GM18951 (cell line): ENCODE measurements at regions not wholly inside any gene's neighbourhood (a gene's known extent, or its start where the extent isn't known, plus 50 kb on each side); places are given as distances from the start of the nearest gene placed in this dataset.

ENCODE experiments used
- POLR2A ChIP-seq: IDR thresholded peaks from 4 replicates; pipeline ENCODE4 v1.6.1; 2011; ENCODE audit warnings: mild to moderate bottlenecking; ENCODE audit not compliant: insufficient read length, insufficient read depth; ENCODE audit errors: extremely low read depth
- in situ Hi-C: fragments of 300-500 bp; cut with MboI; formaldehyde crosslinking; loops from one replicate; pipeline ENCODE4 v1.12.0; 2022; ENCODE audit warnings: low sequenced_read_pairs, mixed read lengths, inconsistent platforms; ENCODE audit not compliant: unreplicated experiment

DNA sequence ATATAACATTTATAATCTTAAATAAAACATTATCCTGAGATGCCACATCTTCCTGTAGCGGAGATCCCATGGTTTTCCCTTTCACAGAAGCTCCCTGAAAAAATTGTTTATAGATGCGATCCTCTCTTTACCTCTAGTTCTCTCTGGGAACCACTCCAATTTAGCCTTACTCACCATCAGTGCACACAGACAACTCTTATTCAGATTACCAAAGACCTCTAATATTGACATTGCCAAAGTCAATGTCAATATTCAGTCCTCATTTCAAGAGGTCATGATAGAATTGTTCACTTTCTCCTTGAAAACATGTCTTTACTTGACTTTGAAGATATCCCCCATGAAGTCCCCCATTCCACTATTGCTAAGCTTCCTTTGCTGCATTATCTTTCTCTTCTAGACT, 248.8 kb downstream of the CTH start:
- TF ChIP-seq POLR2A: no peak

DNA sequence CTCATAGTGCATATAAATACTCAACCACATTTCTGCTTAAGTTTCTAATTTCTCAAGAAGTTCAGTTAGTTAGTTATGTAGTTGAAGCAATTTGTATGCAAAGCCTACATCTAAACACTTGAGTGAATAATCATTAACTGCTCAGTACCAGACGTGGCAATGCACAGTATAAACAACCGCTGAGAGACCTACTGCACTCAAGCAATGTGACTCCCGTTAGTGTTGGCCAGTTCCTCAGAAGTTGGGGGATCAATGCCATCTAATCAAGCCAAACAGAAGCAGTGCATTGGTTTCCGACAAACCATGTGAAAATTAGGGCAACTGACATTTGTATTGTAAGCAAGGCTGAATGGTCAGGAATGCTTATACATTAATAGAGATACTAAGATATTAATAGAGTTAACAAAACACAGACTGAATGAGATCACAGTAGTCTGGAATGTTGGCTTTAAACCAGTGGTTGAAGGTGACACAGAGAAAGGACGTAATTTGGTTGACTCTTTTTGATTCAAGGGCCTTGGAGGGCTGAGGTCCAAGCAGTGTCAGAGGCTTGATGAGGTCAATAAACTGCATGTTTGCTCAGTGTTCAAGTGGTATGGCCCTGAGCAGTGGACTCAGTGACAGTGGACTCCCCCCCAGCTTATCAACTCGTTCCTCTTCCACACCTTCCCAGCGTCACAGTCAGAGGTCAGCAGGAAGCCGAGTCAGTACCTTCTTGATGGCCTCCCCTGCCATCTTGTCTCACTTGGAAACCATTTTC, 255.5 kb downstream of the CTH start:
- in situ Hi-C loops: no loop called here
- TF ChIP-seq POLR2A: no peak

More for the DNA sequence above, 248.8 kb downstream of the CTH start:
- in situ Hi-C loops: no loop called here

- in situ Hi-C loops: no loop called here
- TF ChIP-seq POLR2A: no peak
Observed at GRCh38 chr1:70667494-70668170, 256.6 kb downstream of the CTH start.

DNA sequence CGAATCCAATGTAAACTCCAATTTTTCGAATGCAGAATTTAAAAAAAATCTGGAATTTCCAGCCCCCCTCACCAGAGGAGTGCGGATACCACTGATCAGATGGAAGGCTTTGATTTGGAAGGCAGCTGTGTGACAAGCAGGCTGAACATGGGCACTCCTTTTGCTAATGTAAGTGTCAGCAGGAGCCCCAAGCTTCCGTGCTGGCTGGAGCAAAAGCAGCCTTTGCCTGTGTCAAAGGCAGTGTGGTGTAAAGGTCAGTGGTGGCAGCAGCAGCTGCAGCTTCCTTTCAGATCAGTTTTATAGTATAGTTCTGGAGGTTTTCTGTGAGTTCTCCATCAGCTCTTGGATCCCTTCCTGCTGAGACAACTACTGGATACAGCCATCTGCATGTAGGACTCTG, 259.9 kb downstream of the CTH start:
- no peak for TF ChIP-seq POLR2A
- in situ Hi-C loops: no loop called here

GRCh38 chr1:70672442-70672888, 261.4 kb downstream of the CTH start:
- in situ Hi-C loops: no loop called here
- TF ChIP-seq POLR2A: no peak

DNA sequence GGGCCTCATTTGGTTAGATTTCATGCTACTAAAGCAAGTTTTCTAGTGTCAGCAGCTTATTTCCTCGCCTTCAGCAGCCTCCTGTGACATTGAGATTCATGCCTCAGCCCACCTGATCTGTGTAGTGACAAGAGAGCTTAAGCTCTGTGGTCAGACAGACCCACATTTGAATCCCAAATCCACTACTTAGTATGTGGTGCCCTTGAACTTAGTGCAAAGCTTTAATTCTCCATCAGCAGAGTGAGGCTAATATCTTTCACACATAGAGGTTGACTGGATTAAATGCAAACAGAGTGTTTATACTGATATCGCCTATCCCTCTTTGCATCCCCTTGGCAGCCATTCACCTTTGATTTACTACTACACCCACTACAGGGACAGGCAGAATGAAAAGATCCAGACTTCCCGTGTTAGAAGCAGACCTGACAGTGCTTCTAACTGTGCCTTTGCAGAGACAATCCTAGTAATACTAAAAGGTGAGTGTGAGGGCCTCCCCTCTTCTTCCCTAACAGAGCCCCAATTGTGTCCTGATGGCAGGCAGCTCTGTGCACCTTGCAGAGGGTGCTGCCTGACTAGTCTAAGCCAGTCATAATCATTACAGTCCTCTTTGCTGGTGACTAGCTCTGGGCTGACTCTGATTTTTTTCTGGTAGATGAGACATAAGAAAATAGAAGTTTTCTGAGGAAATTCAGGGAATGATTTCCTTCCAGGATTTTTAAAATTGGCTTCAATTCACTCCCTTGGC, 264.0 kb downstream of the CTH start:
- in situ Hi-C loops: no loop called here
- no peak for TF ChIP-seq POLR2A

DNA sequence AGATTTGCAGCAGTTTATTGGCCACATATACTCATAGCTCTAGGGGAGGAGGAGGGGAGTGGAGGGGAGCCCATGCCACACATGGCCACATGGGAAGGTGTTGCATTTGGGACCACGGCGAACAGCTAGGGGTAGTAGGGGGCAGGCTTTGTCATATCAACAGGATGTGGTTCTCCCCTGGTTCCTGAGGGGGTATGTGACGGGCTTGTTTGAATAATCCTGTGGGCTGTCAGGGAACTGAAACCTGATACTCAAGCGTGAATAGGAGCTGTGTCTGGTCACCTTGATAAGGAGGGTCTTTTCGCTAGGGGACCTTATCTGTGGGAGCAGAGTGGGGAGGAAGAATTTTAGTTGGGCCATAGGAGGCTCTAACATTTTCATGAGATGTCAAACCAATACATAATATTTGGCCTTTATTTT, 264.7 kb downstream of the CTH start:
- in situ Hi-C loops: no loop called here
- TF ChIP-seq POLR2A: no peak

- in situ Hi-C loops: loop anchor here (10.0 kb wide), 1 partner anchor 359 kb away; the partner anchor contains the start of gene PTGER3
Observed at GRCh38 chr1:70685300-70686286, 274.5 kb downstream of the CTH start.

GRCh38 chr1:70688580-70688979, 277.5 kb downstream of the CTH start:
- in situ Hi-C loops: loop anchor here (10.0 kb wide), 1 partner anchor 356 kb away; the partner anchor contains the start of gene PTGER3
- TF ChIP-seq POLR2A: no peak

More at GRCh38 chr1:70685300-70686286, 274.5 kb downstream of the CTH start:
- no peak for TF ChIP-seq POLR2A

- TF ChIP-seq POLR2A: no peak
- in situ Hi-C loops: no loop called here
Observed at GRCh38 chr1:70706381-70707037, 295.4 kb downstream of the CTH start.

- in situ Hi-C loops: no loop called here
- no peak for TF ChIP-seq POLR2A
Observed at GRCh38 chr1:70707214-70707613, 296.1 kb downstream of the CTH start.

DNA sequence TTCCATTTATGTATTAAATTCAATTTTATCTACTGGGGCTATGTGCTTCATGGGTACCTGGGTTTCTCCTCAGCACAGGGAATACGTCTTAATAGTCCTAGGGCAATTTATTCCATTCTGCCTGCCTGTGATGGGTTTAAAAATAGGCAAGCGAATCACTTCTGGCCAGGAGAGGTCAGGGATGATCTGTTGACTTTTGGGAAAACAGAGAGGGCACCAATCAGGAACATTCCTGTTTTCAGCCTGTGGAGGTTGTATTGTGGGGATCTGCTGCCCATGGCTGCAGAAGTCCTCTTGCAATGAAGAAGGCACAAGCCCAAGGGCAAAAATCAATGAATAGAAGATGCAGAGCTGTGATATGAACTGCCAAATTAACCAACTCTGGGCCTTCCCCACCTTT, 303.1 kb downstream of the CTH start:
- no peak for TF ChIP-seq POLR2A
- in situ Hi-C loops: no loop called here
